ENCODE measurements at regions not wholly inside any gene's neighbourhood (a gene's known extent, or its start where the extent isn't known, plus 50 kb on each side); places are given as distances from the start of the nearest gene placed in this dataset.

DNA sequence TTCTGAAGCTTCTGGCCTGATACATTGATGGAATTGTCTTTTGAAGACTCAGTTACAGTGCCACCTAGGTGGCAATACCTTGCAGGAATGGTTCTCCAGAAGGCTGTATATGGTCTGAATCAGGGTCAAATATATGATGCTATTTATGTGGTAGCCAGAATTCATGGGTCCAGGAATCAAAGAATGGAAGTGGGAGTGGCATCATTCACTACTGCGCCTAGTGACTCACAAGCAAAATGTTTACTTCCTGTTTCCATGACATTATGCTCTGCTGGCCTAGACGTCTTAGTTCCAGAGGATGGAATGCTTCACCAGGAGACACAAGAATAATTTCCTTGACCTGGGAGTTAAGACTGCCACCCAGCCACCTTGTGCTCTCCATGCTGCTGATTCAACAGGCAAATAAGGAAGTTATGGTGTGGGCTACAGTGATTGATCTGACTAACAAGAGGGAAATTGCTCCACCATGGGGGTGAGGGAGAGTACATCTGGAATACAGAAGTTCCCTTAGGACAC is 491.8 kb downstream of the ETS1 start:
- no peak for DNase-seq (ENCODE audit: low spot score)

- no peak for DNase-seq (ENCODE audit: low spot score)
Measured at GRCh38 chr11:128093689-128094088, 493.7 kb downstream of the ETS1 start.

GRCh38 chr11:128089962-128090361 is 497.4 kb downstream of the ETS1 start:
- DNase-seq (ENCODE audit: low spot score): no peak

- DNase-seq (ENCODE audit: low spot score): no peak
Measured at GRCh38 chr11:128086794-128087193, 500.6 kb downstream of the ETS1 start.

GRCh38 chr11:128085276-128085675 is 502.1 kb downstream of the ETS1 start:
- DNase-seq (ENCODE audit: low spot score): no peak

DNA sequence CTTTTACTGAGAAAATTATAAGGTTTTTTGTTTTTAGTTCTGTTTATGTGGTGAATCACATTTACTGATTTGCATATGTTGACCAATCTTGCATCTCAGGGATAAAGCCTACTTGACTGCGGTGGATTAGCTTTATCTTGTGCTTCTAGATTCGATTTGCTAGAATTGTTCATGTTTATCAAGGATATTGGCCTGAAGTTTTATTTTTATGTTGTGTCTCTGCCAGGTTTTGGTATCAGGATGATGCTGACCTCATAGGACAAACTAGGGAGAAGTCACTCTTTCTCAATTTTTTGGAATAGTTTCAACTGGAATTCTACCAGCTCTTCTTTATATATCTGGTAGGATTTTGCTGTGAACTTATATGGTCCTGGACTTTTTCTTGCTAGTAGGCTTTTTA is 504.8 kb downstream of the ETS1 start:
- DNase-seq (ENCODE audit: low spot score): no peak

- DNase-seq (ENCODE audit: low spot score): no peak
Measured at GRCh38 chr11:128069665-128070064, 517.7 kb downstream of the ETS1 start.

GRCh38 chr11:128067780-128068179 is 519.6 kb downstream of the ETS1 start:
- no peak for DNase-seq (ENCODE audit: low spot score)

- DNase-seq (ENCODE audit: low spot score): no peak
Measured at GRCh38 chr11:128066399-128066798, 521.0 kb downstream of the ETS1 start.

- DNase-seq (ENCODE audit: low spot score): no peak
Measured at GRCh38 chr11:128061281-128061871, 526.0 kb downstream of the ETS1 start.

GRCh38 chr11:128058580-128059208 is 528.7 kb downstream of the ETS1 start:
- DNase-seq (ENCODE audit: low spot score): no peak

DNA sequence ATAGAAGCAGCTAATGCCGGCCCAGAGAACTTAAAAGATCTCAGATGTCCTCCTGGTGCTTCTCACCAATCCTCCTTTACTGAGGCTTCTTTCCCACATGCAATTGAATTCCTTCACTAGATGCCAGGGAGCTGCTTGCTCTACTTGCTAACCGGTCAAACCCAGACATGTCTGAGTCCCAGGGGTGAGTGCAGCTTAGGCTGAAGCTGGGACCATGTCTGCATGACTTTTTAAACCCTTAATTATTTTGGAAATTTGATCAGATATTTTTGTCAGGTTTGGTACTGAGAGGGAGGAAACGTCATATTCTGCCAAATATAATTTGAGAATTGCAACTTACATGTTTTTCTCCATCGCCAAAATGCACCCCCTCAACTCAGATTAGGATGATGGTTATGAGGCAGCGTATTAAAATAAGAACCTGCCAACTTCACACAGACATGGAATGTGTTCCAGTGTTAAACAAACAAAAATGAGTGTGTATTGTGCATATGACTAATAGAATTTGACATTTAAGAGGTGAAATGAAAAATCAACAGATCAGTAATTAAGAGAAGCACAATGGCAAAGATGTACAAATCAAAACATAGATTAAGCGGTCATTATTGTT is 529.5 kb downstream of the ETS1 start:
- no peak for DNase-seq (ENCODE audit: low spot score)

DNA sequence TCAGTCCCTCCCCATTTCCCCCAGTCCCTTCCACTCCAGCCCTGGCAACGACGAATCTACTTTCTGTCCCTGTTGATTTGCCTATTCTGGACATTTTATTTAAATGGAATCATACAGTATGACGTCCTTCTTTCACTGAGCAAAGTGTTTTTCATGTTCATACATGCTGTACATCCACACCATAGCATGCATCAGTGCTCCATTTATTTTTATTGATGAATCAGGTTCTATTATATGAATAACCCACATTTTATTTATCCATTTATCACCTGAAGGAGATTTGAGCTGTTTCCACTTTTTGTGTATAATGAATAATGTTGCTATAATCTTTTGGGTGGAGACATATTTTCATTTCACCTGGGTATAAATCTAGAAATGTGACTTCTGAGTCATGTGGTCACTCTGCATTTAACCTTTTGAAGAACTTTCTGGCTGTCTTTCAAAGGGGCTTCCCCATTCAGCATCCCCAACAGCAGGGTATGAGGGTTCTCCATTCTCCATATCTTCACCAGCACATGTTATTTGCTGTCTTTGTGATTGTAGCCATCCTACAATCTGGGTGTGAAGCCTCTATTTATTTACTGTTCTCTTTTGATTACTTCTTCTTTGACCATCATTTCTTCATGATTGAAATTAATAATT is 531.7 kb downstream of the ETS1 start:
- DNase-seq (ENCODE audit: low spot score): no peak

DNA sequence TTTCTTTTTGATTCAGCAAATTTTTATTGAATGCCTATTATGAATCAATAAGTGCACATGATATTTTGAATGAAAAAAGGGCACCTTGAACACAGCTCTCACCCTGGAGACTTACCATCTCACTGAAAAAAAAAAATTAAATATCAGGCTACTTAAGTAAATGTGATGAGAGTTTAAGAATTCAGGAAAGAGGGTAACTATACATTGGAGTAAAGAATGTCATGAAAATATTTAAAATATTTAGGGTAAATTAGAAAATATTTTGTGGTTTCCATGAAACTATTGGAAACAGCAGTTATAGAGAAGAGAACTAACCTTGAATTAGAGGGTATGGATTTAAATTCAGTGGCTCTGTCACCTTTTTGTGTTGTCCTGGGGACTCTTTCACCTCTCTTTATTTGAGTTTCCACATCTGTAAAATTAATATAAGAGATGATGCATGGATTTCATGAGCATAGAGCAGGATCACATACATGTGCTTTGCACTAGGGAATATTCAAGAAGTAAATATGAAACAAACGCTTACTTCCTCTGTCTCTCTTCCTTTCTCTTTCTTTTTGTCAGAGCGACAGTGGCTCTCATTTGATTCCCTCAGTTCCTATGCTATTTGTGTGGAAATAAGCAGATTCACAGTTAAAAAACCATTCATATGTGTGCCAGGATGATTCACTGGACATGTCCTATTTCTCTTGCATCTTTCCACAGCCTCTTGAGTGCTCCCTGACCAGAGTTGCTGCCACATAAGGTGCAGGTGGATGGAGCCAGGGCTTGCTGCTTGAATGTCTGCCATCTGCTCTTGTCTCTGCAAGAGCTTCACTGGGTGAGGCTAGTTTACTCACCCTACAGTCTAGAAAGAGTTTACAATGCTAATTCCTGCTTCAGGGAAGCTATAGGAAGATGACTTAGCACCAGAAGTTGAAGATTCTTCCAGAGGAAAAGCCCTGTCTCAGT is 533.1 kb downstream of the ETS1 start:
- DNase-seq (ENCODE audit: low spot score): no peak

GRCh38 chr11:128052912-128053641 is 534.3 kb downstream of the ETS1 start:
- DNase-seq (ENCODE audit: low spot score): no peak

DNA sequence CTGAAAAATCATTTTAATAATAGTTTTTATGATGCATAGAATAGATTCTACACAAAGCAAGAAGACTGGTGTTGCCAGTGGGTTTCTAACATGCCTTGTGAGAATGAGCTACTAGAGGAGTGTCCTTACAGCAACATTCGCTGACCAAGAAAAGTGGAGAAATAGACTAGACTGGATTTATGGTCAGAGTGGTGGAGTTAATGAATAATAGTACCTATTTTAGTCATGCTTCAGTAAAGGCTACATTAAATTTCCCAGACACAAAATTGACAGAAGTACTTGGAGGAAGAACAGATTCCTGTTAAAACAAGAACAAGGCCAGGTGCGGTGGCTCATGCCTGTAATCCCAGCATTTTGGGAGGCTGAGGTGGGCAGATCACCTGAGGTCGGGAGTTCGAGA is 539.2 kb downstream of the ETS1 start:
- DNase-seq (ENCODE audit: low spot score): no peak

- no peak for DNase-seq (ENCODE audit: low spot score)
Measured at GRCh38 chr11:128047026-128047425, 540.3 kb downstream of the ETS1 start.

- no peak for DNase-seq (ENCODE audit: low spot score)
Measured at GRCh38 chr11:128046213-128046612, 541.1 kb downstream of the ETS1 start.

DNA sequence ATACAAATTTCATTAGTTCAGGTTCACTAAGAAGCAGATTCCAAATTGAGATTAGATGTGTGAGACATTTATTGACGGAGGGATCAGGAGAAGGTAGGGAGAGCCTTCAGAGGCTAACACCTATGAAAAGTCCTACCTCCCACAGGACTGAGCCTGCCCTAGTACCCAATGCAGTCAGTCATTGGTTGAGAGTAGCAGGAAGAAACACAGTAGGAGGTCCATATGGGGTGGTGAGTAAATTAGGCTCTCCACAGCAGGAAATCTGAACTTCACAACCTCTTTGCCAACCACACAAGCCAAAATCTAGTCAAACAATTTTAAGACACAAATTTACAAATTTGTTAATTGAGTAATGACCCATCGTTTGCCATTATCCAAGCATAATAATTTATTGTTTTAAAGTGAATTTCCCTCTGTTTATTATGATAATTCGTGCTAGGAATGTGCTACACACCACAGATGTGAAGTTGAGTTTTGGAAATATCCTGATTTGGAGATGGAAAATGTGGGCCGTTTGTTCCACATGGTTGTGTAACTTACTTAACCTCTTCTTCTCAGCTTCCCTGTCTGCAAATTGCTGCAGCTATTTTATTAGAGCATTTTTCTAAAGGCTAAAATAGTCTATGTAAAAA is 542.1 kb downstream of the ETS1 start:
- DNase-seq (ENCODE audit: low spot score): no peak

- DNase-seq (ENCODE audit: low spot score): no peak
Measured at GRCh38 chr11:128042290-128042751, 545.0 kb downstream of the ETS1 start.

- DNase-seq (ENCODE audit: low spot score): no peak
Measured at GRCh38 chr11:128040603-128041002, 546.8 kb downstream of the ETS1 start.
